Activated T-cell treated with anti-CD3 and anti-CD28 coated beads, Interleukin-2, amount 50 U/mL, for 4 hours (primary cell): ENCODE measurements at regions not wholly inside any gene's neighbourhood (a gene's known extent, or its start where the extent isn't known, plus 50 kb on each side); places are given as distances from the start of the nearest gene placed in this dataset.
A peak's percentile ranks its signal among the peaks of the same experiment; 100 is the strongest.

Experiments used
- ATAC-seq, 2 donors: fragments of 200-7000 bp; cut with Tn5 transposase; one replicate each; pipeline ENCODE4 v1.10.0; 2021
- DNase-seq: peaks from one replicate; pipeline ENCODE4 v3.0.0-alpha.2; 2020
- H3K27me3 Mint-ChIP-seq: one replicate; pipeline ENCODE4 v1.8.0; 2021; ENCODE audit warnings: low read depth, mixed read lengths
- H3K36me3 Mint-ChIP-seq: one replicate; pipeline ENCODE4 v1.8.0; 2022; ENCODE audit warnings: mixed read lengths; ENCODE audit not compliant: insufficient read depth
- H3K4me1 Mint-ChIP-seq: one replicate; pipeline ENCODE4 v1.8.0; 2021; ENCODE audit warnings: low read depth, mixed read lengths
- H3K4me3 Mint-ChIP-seq: one replicate; pipeline ENCODE4 v1.8.0; 2021; ENCODE audit warnings: mild to moderate bottlenecking, moderate library complexity, mixed read lengths
- H3K9me3 Mint-ChIP-seq: one replicate; pipeline ENCODE4 v1.8.0; 2021; ENCODE audit warnings: mixed read lengths

GRCh38 chr3:159825216-159825854 lies 163.3 kb upstream of the IL12A start:
- ATAC-seq (no peak), DNase-seq (no peak)
- H3K27me3 Mint-ChIP-seq, result peaks cover 11% of the 10 kb centered on the region
- H3K4me3 Mint-ChIP-seq, result no peak overlapping the region
- no peaks in the 10 kb centered on the region for H3K4me1 Mint-ChIP-seq
- no peaks in the 10 kb centered on the region for H3K9me3 Mint-ChIP-seq
- H3K36me3 Mint-ChIP-seq, result no peaks in the 10 kb centered on the region

- H3K36me3 Mint-ChIP-seq, result no peaks in the 10 kb centered on the region
- H3K9me3 Mint-ChIP-seq, result no peaks in the 10 kb centered on the region
- peaks cover 7% of the 10 kb centered on the region for H3K27me3 Mint-ChIP-seq
- DNase-seq, result no peak
- H3K4me3 Mint-ChIP-seq, result no peak overlapping the region
- H3K4me1 Mint-ChIP-seq, result no peaks in the 10 kb centered on the region
- no peak for ATAC-seq
These were observed 160.1 kb upstream of the IL12A start for GRCh38 chr3:159828542-159828943.

GRCh38 chr3:159829056-159829455 lies 159.6 kb upstream of the IL12A start:
- DNase-seq (no peak), ATAC-seq (no peak)
- no peaks in the 10 kb centered on the region for H3K4me1 Mint-ChIP-seq
- H3K9me3 Mint-ChIP-seq, result no peaks in the 10 kb centered on the region
- no peak overlapping the region for H3K4me3 Mint-ChIP-seq
- peaks cover 7% of the 10 kb centered on the region for H3K27me3 Mint-ChIP-seq
- H3K36me3 Mint-ChIP-seq, result no peaks in the 10 kb centered on the region

DNA sequence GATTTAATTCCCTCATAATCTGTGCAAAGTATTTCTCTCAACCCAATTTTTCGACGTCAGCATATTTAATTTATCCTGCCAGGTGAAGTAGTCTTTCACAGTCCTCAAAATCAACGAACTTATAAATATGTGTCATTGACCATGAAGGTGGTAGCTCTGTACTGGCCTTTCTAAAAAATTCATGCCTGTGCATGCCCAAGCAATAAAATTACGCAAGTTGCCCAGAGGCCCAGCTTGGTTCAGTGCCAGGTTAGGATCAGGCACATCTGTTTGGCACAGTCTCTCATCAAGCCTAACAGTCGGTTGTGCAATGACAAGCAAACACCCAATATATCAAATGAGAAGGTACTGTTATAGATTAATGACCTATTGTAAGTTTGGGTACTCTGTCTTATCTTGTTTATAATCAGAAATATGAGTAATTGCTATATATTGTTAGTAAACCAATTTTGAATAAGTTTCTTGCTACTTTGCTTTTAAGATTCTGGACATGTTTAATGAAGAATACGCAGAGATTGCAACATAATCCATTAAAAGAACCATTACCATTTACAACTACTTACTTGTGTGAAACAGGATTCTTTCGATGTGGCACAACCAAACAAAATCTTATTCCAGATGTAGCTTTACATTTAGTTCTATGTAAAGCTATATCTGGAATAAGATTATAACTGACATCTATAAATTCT lies 159.0 kb upstream of the IL12A start:
- H3K4me1 Mint-ChIP-seq, result no peaks in the 10 kb centered on the region
- no peaks in the 10 kb centered on the region for H3K9me3 Mint-ChIP-seq
- ATAC-seq (no peak), DNase-seq (no peak)
- H3K27me3 Mint-ChIP-seq, result peaks cover 7% of the 10 kb centered on the region
- H3K4me3 Mint-ChIP-seq, result no peak overlapping the region
- H3K36me3 Mint-ChIP-seq, result no peaks in the 10 kb centered on the region

- Mint-ChIP-seq H3K27me3 (peaks cover 3% of the 10 kb centered on the region), H3K9me3 (no peaks in the 10 kb centered on the region), H3K4me3 (no peak overlapping the region), H3K4me1 (no peaks in the 10 kb centered on the region), H3K36me3 (no peaks in the 10 kb centered on the region)
- ATAC-seq (no peak), DNase-seq (no peak)
These were observed 158.0 kb upstream of the IL12A start for GRCh38 chr3:159830523-159831154.

DNA sequence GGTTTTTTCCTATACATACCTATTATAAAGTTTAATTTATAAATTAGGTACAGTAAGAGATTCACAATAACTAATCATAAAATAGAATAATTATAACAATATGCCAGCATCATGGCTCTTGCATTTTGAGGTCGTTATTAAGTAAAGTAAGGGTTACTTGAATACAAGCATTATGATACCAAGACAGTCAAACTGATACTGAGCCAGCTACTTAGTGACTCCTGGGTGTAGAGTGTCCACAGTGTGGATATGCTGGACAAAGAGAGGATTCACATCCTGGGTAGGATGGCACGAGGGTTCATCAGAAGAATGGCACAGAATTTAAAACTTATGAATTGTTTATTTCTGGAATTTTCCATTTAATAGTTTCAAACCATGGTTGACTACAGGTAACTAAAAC lies 157.2 kb upstream of the IL12A start:
- no peaks in the 10 kb centered on the region for H3K27me3 Mint-ChIP-seq
- H3K4me1 Mint-ChIP-seq, result no peaks in the 10 kb centered on the region
- ATAC-seq, result no peak
- no peak overlapping the region for H3K4me3 Mint-ChIP-seq
- H3K9me3 Mint-ChIP-seq, result no peaks in the 10 kb centered on the region
- no peaks in the 10 kb centered on the region for H3K36me3 Mint-ChIP-seq
- no peak for DNase-seq

- H3K4me1 Mint-ChIP-seq, result no peaks in the 10 kb centered on the region
- no peaks in the 10 kb centered on the region for H3K36me3 Mint-ChIP-seq
- DNase-seq (no peak), ATAC-seq (no peak)
- no peaks in the 10 kb centered on the region for H3K27me3 Mint-ChIP-seq
- no peaks in the 10 kb centered on the region for H3K9me3 Mint-ChIP-seq
- no peak overlapping the region for H3K4me3 Mint-ChIP-seq
These were observed 156.6 kb upstream of the IL12A start for GRCh38 chr3:159832024-159832423.

GRCh38 chr3:159835126-159835525 lies 153.5 kb upstream of the IL12A start:
- ATAC-seq (no peak), DNase-seq (no peak)
- Mint-ChIP-seq H3K9me3 (no peaks in the 10 kb centered on the region), H3K36me3 (no peaks in the 10 kb centered on the region), H3K27me3 (peaks cover 8% of the 10 kb centered on the region), H3K4me1 (peaks cover under 1% of the 10 kb centered on the region), H3K4me3 (no peak overlapping the region)

DNA sequence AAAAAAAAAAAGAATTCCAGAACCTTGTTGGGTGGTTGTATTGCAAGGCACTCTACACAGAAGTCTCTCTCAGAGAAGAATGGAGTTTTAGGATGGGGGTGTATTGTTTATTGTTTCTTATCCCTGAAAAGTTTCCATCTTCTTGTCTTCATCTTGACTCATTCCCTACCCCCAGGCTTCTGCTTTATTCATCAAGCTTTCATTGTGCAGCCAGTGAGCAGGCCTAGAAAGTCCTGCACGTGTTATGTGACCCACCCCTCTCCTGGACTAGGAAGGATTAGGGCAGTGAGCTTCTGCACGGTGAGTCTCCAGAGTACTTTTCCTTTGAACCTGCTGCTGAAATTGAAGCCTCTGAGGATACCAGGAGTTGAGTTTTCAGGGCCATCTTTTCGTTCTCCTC lies 150.9 kb upstream of the IL12A start:
- peaks cover 14% of the 10 kb centered on the region for H3K27me3 Mint-ChIP-seq
- no peak overlapping the region for H3K4me3 Mint-ChIP-seq
- ATAC-seq (no peak), DNase-seq (no peak)
- peaks cover 3% of the 10 kb centered on the region for H3K4me1 Mint-ChIP-seq
- no peaks in the 10 kb centered on the region for H3K36me3 Mint-ChIP-seq
- H3K9me3 Mint-ChIP-seq, result no peaks in the 10 kb centered on the region

DNA sequence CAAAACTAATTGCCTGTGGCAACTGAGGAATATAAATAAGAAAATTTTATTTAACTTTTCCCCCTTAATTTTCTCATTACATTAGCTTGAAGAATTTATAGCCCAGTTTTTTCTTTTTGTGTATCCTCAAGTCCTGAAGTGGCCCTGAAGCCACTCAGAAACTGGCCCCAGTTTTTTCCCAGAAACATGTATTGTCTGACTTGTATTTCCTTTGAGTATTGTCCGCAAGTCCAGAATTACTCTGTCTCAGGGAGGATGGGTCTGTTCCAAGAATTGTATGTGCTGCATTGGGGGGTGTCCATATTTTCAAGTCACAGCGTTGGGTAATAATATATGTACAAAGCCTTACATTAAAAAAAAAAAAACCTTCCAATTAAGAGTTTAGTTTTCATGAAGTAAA lies 149.7 kb upstream of the IL12A start:
- H3K36me3 Mint-ChIP-seq, result no peaks in the 10 kb centered on the region
- no peak overlapping the region for H3K4me3 Mint-ChIP-seq
- DNase-seq, result no peak
- ATAC-seq, result no peak
- peaks cover 3% of the 10 kb centered on the region for H3K4me1 Mint-ChIP-seq
- H3K27me3 Mint-ChIP-seq, result peaks cover 17% of the 10 kb centered on the region
- no peaks in the 10 kb centered on the region for H3K9me3 Mint-ChIP-seq

DNA sequence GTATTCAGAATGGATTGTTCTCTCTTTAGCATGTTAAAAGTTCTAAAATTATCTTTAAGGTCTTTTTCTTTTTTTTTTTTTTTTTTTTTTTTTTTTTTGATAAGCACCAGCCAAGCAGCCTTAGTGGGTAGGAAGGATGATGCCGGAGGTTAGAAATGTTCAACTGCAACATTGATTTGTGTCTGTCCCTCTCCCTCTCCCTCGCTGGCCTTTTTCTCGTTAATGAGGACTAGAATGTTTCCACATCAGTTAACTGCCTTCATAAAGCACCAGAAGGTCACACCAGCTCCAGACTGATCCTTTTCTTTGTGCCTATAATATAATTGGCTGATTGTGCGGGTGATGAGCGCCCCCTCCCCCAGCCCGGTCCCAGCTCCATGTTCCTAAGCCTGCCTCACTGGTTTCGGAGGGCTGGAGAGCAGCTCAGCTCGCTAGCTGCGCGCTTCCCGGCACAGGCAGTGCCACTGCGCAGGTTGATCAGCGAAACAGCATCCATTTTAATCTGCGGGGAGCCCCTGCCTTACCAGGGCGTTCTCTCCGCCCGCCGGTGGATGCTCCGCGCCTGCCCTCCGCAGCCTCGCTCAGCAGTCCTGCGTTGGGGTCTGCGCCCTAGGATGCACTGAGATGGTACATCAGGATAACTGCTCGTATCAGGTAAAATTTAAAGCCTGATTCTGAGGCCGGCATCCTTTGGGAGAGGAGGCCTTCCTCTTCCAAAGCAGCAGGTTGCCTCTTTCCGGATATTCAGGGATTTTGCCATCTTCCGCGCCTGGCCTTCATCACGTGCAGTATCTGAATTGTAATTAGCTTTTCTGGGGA lies 148.9 kb upstream of the IL12A start, which contains the start of gene SCHIP1:
SCHIP1 (plus strand) TSS at position 301 of the 819 bp plus-strand sequence.
- Mint-ChIP-seq H3K4me1 (peaks cover 3% of the 10 kb centered on the region), H3K36me3 (no peaks in the 10 kb centered on the region), H3K4me3 (peak within 1 kb of the TSS; percentile 1), H3K27me3 (peaks cover 19% of the 10 kb centered on the region), H3K9me3 (no peaks in the 10 kb centered on the region)
- DNase-seq, result no peak
- peak; percentile 32 to 58 for ATAC-seq

DNA sequence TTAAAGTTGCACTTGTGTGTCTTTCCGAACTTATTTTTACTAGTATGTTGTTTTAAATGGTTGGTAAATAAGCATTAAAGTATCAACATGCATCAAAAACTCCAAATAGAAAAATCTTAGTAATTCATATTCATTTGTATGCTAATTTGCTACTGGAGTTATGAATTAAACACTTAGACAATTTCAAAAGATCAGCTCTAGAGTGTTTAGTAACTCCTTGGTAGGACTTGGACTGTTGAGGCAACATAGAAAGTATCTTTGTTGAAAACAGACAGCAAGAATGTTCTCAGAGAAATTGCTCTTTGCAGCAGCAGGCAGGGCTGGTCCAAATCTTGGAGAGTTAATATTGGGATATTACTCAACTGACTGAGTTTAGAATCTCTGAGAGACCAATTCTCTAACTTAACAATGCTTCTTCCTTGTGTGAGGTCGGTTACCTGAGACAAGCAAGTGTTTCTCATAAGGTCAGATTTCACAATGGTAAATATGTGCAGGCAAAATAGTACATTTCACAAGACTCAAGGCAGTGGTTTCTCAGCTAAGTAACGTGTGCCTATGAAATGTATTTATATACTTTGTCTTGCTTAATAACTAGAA lies 147.8 kb upstream of the IL12A start:
- no peak overlapping the region for H3K4me3 Mint-ChIP-seq
- no peak for DNase-seq
- no peak for ATAC-seq
- H3K27me3 Mint-ChIP-seq, result peaks cover 24% of the 10 kb centered on the region
- H3K36me3 Mint-ChIP-seq, result no peaks in the 10 kb centered on the region
- H3K9me3 Mint-ChIP-seq, result no peaks in the 10 kb centered on the region
- H3K4me1 Mint-ChIP-seq, result peaks cover 3% of the 10 kb centered on the region

- peaks cover 3% of the 10 kb centered on the region for H3K4me1 Mint-ChIP-seq
- no peaks in the 10 kb centered on the region for H3K9me3 Mint-ChIP-seq
- no peak for DNase-seq
- H3K4me3 Mint-ChIP-seq, result no peak overlapping the region
- H3K36me3 Mint-ChIP-seq, result no peaks in the 10 kb centered on the region
- ATAC-seq, result no peak
- H3K27me3 Mint-ChIP-seq, result peaks cover 24% of the 10 kb centered on the region
These were observed 146.9 kb upstream of the IL12A start for GRCh38 chr3:159841766-159842165.
